Central memory CD8-positive, alpha-beta T cell (primary cell): ENCODE measurements at regions not wholly inside any gene's neighbourhood (a gene's known extent, or its start where the extent isn't known, plus 50 kb on each side); places are given as distances from the start of the nearest gene placed in this dataset.
"Not testable (repeated sequence)": the region's sequence is repeated elsewhere in the genome, so short reads cannot be mapped to it uniquely, and the experiment has no call there.

Source experiments
- ATAC-seq: fragments of 150-1000 bp; cut with Tn5 transposase; replicated peaks from 2 replicates; pipeline ENCODE4 v1.10.0; 2022; ENCODE audit warnings: mild to moderate bottlenecking, moderate FRiP score, moderate number of reproducible peaks; ENCODE audit not compliant: poor library complexity, severe bottlenecking; ENCODE audit errors: extremely low read depth
- DNase-seq, 2 donors: peaks; one replicate each; pipeline ENCODE4 v3.0.0; 2021; ENCODE audit warnings: low spot score in 2 of 2
- H3K27ac Mint-ChIP-seq: one replicate; pipeline ENCODE4 v1.8.0; 2022; ENCODE audit warnings: low read depth, mild to moderate bottlenecking, moderate library complexity, mixed read lengths
- H3K27me3 Mint-ChIP-seq: one replicate; pipeline ENCODE4 v1.8.0; 2022; ENCODE audit warnings: mixed read lengths
- H3K36me3 Mint-ChIP-seq: one replicate; pipeline ENCODE4 v1.8.0; 2022; ENCODE audit warnings: mild to moderate bottlenecking, moderate library complexity, mixed read lengths; ENCODE audit not compliant: insufficient read depth
- H3K4me1 Mint-ChIP-seq: one replicate; pipeline ENCODE4 v1.8.0; 2022; ENCODE audit warnings: mixed read lengths
- H3K4me3 Mint-ChIP-seq: one replicate; pipeline ENCODE4 v1.8.0; 2022; ENCODE audit warnings: mild to moderate bottlenecking, moderate library complexity, mixed read lengths
- H3K9me3 Mint-ChIP-seq: one replicate; pipeline ENCODE4 v1.8.0; 2022; ENCODE audit warnings: mixed read lengths

DNA sequence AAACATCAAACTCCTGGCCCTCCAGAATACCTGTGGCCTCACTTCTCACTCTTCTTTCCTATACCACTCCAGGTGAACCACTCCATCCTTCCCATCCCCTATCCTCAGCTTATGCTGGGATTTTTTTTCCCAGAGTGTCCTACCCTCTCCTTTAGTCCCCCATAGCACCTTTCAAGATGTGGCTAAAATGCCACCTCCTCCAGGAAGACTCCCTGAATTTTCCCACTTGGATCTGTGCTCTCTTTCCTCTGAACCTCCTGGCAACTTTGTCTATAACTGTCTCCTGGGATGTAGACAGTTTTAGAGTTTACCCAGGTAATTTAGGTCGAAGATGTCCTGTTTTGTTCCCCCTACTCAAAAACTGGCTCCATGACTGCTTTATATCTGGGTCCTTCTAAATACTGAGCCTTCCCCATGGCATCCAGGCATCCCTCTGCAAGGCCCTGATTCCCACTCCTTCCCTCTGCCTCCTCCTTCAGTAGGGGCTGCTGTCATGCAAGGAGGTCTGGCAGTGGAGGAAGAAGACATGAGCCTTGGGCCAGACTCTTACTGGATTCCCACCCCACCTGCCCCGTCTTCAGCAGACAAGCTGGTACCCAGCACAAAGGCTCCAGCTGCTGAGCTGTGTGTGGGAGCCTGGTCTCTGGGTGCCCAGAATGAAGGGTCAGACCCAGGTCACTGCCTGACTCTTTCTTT is 161.5 kb downstream of the SMAD6 start:
- Mint-ChIP-seq H3K4me3 (no peak overlapping the region), H3K27me3 (peaks cover 83% of the 10 kb centered on the region), H3K27ac (no peak overlapping the region), H3K9me3 (no peaks in the 10 kb centered on the region), H3K36me3 (no peaks in the 10 kb centered on the region), H3K4me1 (peaks cover 5% of the 10 kb centered on the region)
- ATAC-seq (no peak), DNase-seq (no peak)

GRCh38 chr15:66864086-66864830 is 162.2 kb downstream of the SMAD6 start:
- peaks cover 83% of the 10 kb centered on the region for H3K27me3 Mint-ChIP-seq
- H3K36me3 Mint-ChIP-seq = no peaks in the 10 kb centered on the region
- H3K4me3 Mint-ChIP-seq = no peak overlapping the region
- DNase-seq (no peak), ATAC-seq (no peak)
- peaks cover 5% of the 10 kb centered on the region for H3K4me1 Mint-ChIP-seq
- H3K9me3 Mint-ChIP-seq = no peaks in the 10 kb centered on the region
- no peak overlapping the region for H3K27ac Mint-ChIP-seq

DNA sequence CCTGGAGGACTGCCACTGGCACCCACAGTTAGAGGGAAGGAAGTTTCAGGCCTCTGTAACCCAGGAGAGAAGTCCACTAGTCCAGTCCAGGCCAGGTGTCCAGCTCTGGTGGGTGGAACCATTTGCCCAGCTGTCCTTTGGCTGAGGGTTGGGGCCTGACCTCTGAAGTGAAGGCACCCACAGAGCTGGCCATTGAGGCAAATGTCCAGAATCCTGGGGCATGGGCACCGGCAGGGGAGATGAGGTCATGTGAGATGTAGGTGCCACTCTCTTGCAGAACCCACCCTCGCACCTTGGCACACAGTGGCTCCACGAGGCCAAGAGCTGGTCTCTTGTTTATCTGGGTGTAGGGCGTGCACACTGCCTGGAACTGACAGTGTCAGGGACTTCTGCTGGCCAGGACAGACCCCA is 162.8 kb downstream of the SMAD6 start:
- DNase-seq (no peak), ATAC-seq (no peak)
- Mint-ChIP-seq H3K36me3 (no peaks in the 10 kb centered on the region), H3K9me3 (no peaks in the 10 kb centered on the region), H3K4me3 (no peak overlapping the region), H3K27me3 (peaks cover 83% of the 10 kb centered on the region), H3K27ac (no peak overlapping the region), H3K4me1 (peaks cover 5% of the 10 kb centered on the region)

GRCh38 chr15:66865622-66866611 is 163.9 kb downstream of the SMAD6 start:
- H3K36me3 Mint-ChIP-seq = no peaks in the 10 kb centered on the region
- DNase-seq = no peak
- H3K9me3 Mint-ChIP-seq = no peaks in the 10 kb centered on the region
- peaks cover 80% of the 10 kb centered on the region for H3K27me3 Mint-ChIP-seq
- no peak overlapping the region for H3K4me3 Mint-ChIP-seq
- H3K4me1 Mint-ChIP-seq = peaks cover 5% of the 10 kb centered on the region
- H3K27ac Mint-ChIP-seq = no peak overlapping the region
- ATAC-seq = peak; percentile 56

GRCh38 chr15:66866656-66867055 is 164.6 kb downstream of the SMAD6 start:
- H3K4me3 Mint-ChIP-seq = no peak overlapping the region
- H3K36me3 Mint-ChIP-seq = no peaks in the 10 kb centered on the region
- peak overlapping the region; percentile 71 for H3K27ac Mint-ChIP-seq

GRCh38 chr15:66868918-66869317 is 166.9 kb downstream of the SMAD6 start:
- DNase-seq (no peak), ATAC-seq (no peak)
- Mint-ChIP-seq H3K27me3 (peaks cover 50% of the 10 kb centered on the region), H3K36me3 (no peaks in the 10 kb centered on the region), H3K4me1 (no peaks in the 10 kb centered on the region), H3K9me3 (no peaks in the 10 kb centered on the region), H3K4me3 (no peak overlapping the region), H3K27ac (no peak overlapping the region)

More at GRCh38 chr15:66866656-66867055, 164.6 kb downstream of the SMAD6 start:
- peaks cover 5% of the 10 kb centered on the region for H3K4me1 Mint-ChIP-seq
- DNase-seq = peak in 1 of 2 donors; percentile 6
- H3K27me3 Mint-ChIP-seq = peaks cover 73% of the 10 kb centered on the region
- no peaks in the 10 kb centered on the region for H3K9me3 Mint-ChIP-seq
- ATAC-seq = no peak

DNA sequence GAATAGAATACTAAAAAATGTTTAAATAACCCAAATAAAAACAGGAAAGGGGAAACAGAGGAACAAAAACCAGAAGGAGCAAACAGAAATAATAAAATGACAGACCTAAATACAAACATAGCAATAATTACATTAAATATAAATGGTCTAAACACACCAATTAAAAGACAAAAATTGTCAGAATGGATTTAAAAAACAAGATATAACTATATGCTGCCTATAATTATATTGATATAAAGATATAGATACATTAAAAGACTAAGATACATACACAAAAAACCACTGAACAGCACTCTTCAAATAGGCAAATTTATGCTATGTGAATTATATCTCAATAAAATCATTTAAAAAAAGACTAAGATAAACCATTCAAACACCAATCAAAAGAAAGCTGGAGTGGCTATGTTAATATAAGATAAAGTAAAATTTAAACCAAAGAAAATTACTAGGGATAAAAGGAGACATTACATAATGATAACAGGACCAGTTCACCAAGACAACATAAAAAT is 168.9 kb downstream of the SMAD6 start:
- no peaks in the 10 kb centered on the region for H3K9me3 Mint-ChIP-seq
- H3K27ac Mint-ChIP-seq = no peak overlapping the region
- H3K4me1 Mint-ChIP-seq = no peaks in the 10 kb centered on the region
- H3K27me3 Mint-ChIP-seq = peaks cover 57% of the 10 kb centered on the region
- H3K4me3 Mint-ChIP-seq = no peak overlapping the region
- H3K36me3 Mint-ChIP-seq = no peaks in the 10 kb centered on the region
- DNase-seq (no peak), ATAC-seq (no peak)

- Mint-ChIP-seq H3K4me1 (no peaks in the 10 kb centered on the region), H3K4me3 (no peak overlapping the region), H3K27ac (no peak overlapping the region), H3K9me3 (no peaks in the 10 kb centered on the region), H3K27me3 (peaks cover 48% of the 10 kb centered on the region), H3K36me3 (no peaks in the 10 kb centered on the region)
- DNase-seq (no peak), ATAC-seq (no peak)
Observed at GRCh38 chr15:66872405-66872804, 170.4 kb downstream of the SMAD6 start.

DNA sequence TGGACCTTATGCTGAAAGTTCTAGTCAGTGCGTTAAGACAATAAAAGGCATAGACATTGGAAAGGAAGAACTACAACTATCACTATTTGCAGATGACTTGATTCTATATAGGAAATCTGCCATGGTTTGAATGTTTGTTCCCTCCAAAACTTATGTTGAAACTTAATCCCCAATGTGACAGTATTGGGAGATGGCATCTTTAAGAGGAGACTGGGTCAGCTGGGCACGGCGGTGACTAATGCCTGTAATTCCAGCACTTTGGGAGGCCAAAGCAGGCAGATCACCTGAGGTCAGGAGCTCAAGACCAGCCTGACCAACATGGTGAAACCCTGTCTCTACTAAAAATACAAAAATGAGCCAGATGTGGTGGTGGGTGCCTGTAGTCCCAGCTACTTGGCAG is 171.3 kb downstream of the SMAD6 start:
- not testable (repeated sequence) for H3K36me3 Mint-ChIP-seq, H3K4me1 Mint-ChIP-seq, ATAC-seq, H3K4me3 Mint-ChIP-seq, H3K9me3 Mint-ChIP-seq, DNase-seq, H3K27ac Mint-ChIP-seq
- H3K27me3 Mint-ChIP-seq = peaks cover 38% of the 10 kb centered on the region

GRCh38 chr15:66873856-66874255 is 171.8 kb downstream of the SMAD6 start:
- Mint-ChIP-seq H3K27me3 (peaks cover 33% of the 10 kb centered on the region), H3K4me1 (no peaks in the 10 kb centered on the region), H3K4me3 (no peak overlapping the region), H3K27ac (no peak overlapping the region), H3K36me3 (no peaks in the 10 kb centered on the region), H3K9me3 (no peaks in the 10 kb centered on the region)
- ATAC-seq (no peak), DNase-seq (no peak)

GRCh38 chr15:66875588-66876420 is 173.8 kb downstream of the SMAD6 start:
- H3K9me3 Mint-ChIP-seq = no peaks in the 10 kb centered on the region

GRCh38 chr15:66876421-66876730 is 174.3 kb downstream of the SMAD6 start:
- Mint-ChIP-seq H3K27ac (no peak overlapping the region), H3K4me1 (no peaks in the 10 kb centered on the region), H3K36me3 (no peaks in the 10 kb centered on the region), H3K4me3 (no peak overlapping the region), H3K9me3 (no peaks in the 10 kb centered on the region), H3K27me3 (peaks cover 25% of the 10 kb centered on the region)
- ATAC-seq (no peak), DNase-seq (no peak)

More at GRCh38 chr15:66875588-66876420, 173.8 kb downstream of the SMAD6 start:
- DNase-seq = no peak
- Mint-ChIP-seq H3K4me3 (no peak overlapping the region), H3K36me3 (no peaks in the 10 kb centered on the region), H3K27ac (no peak overlapping the region), H3K27me3 (peaks cover 20% of the 10 kb centered on the region), H3K4me1 (no peaks in the 10 kb centered on the region)
- ATAC-seq = no peak
